ENCODE measurements at regions not wholly inside any gene's neighbourhood (a gene's known extent, or its start where the extent isn't known, plus 50 kb on each side); places are given as distances from the start of the nearest gene placed in this dataset.

DNA sequence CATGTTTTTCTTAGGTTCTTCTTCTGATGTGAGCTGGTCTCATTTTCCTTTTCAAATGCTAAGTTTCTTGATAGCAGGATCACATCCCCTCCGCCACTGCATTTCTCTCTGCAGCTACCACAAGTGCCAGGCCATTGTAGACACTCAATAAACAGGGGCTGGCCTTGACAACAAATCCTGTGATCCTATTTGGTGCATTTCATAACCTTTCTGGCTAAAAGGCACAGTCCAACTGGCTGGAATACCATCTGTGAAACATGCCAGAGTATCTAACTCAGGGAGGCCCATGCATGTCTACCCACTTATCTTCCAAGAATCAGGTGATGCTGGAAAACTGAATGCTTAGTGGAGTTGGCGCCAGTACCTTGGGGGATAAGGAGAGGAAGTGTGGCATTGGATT, 85.2 kb upstream of the NR2F2 start:
- POLR2A ChIA-PET, result no interaction called here
- no peaks in the 10 kb centered on the region for H3K9me2 ChIP-seq
- TF ChIP-seq SMC3 (IDR thresholded peaks at IDR 0.05; ENCODE audit: low read depth, low read length) (no peak), ELF1 (IDR thresholded peaks at IDR 0.05) (no peak), MEF2A (IDR thresholded peaks at IDR 0.05; ENCODE audit: borderline replicate concordance, low read depth) (no peak), GATA2 (CRISPR knock-in tag; IDR thresholded peaks at IDR 0.05) (no peak), CHD2 (IDR thresholded peaks at IDR 0.05; ENCODE audit: low read length, partially characterized antibody) (no peak), RXRA (IDR thresholded peaks at IDR 0.05; ENCODE audit: borderline replicate concordance, low read depth) (no peak), GABPA (IDR thresholded peaks at IDR 0.05; ENCODE audit: low read depth) (no peak), TEAD4 (IDR thresholded peaks at IDR 0.05; ENCODE audit: borderline replicate concordance, insufficient read depth) (no peak), FOSL2 (IDR thresholded peaks at IDR 0.05; ENCODE audit: borderline replicate concordance, low read depth) (no peak), RFX5 (IDR thresholded peaks at IDR 0.05; ENCODE audit: low read length) (no peak), TAF1 (IDR thresholded peaks at IDR 0.05; ENCODE audit: borderline replicate concordance, low read depth, low read length) (no peak)
- TF ChIP-seq, protein P1, sequence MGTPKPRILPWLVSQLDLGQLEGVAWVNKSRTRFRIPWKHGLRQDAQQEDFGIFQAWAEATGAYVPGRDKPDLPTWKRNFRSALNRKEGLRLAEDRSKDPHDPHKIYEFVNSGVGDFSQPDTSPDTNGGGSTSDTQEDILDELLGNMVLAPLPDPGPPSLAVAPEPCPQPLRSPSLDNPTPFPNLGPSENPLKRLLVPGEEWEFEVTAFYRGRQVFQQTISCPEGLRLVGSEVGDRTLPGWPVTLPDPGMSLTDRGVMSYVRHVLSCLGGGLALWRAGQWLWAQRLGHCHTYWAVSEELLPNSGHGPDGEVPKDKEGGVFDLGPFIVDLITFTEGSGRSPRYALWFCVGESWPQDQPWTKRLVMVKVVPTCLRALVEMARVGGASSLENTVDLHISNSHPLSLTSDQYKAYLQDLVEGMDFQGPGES (IDR thresholded peaks at IDR 0.05; ENCODE audit: low read depth, low read length), result no peak
- TF ChIP-seq, protein P2, sequence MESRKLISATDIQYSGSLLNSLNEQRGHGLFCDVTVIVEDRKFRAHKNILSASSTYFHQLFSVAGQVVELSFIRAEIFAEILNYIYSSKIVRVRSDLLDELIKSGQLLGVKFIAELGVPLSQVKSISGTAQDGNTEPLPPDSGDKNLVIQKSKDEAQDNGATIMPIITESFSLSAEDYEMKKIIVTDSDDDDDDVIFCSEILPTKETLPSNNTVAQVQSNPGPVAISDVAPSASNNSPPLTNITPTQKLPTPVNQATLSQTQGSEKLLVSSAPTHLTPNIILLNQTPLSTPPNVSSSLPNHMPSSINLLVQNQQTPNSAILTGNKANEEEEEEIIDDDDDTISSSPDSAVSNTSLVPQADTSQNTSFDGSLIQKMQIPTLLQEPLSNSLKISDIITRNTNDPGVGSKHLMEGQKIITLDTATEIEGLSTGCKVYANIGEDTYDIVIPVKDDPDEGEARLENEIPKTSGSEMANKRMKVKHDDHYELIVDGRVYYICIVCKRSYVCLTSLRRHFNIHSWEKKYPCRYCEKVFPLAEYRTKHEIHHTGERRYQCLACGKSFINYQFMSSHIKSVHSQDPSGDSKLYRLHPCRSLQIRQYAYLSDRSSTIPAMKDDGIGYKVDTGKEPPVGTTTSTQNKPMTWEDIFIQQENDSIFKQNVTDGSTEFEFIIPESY (IDR thresholded peaks at IDR 0.05; ENCODE audit: borderline replicate concordance, low read depth), result no peak
- TF ChIP-seq, protein P3, sequence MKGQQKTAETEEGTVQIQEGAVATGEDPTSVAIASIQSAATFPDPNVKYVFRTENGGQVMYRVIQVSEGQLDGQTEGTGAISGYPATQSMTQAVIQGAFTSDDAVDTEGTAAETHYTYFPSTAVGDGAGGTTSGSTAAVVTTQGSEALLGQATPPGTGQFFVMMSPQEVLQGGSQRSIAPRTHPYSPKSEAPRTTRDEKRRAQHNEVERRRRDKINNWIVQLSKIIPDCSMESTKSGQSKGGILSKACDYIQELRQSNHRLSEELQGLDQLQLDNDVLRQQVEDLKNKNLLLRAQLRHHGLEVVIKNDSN (IDR thresholded peaks at IDR 0.05; ENCODE audit: borderline replicate concordance, low read depth), result no peak
- 29% methylated on average over 2 of the region's 2 CpGs for WGBS (ENCODE audit: low lambda C conversion rate)
- DNase-seq, result no peak
- no peaks in the 10 kb centered on the region for H3K79me2 ChIP-seq (ENCODE audit: insufficient read depth)
- H3K4me3 ChIP-seq (ENCODE audit: low read depth in 2 of 2, low read length in 1 of 2), result no peak overlapping the region
- no peak overlapping the region for H3K27ac ChIP-seq (ENCODE audit: low read depth in 2 of 2, low read length in 1 of 2)
- no peaks in the 10 kb centered on the region for H3K36me3 ChIP-seq (replicated peaks in 1 of 2; ENCODE audit: control insufficient read depth in 1 of 2, insufficient read depth in 2 of 2, low read length in 1 of 2)
- H2AFZ ChIP-seq (ENCODE audit: low read depth), result no peak overlapping the region
- H3K9me3 ChIP-seq, result no peaks in the 10 kb centered on the region
- no peaks in the 10 kb centered on the region for H4K20me1 ChIP-seq (ENCODE audit: insufficient read depth)
- CTCF ChIA-PET, result no interaction called here
- no peaks in the 10 kb centered on the region for H3K4me1 ChIP-seq (ENCODE audit: control insufficient read depth in 1 of 2, insufficient read depth in 2 of 2, low read depth in 1 of 2, low read length in 1 of 2)
- no peaks in the 10 kb centered on the region for H3F3A ChIP-seq (replicated peaks; ENCODE audit: insufficient read depth)
- no peak overlapping the region for H3K9ac ChIP-seq
- H3K27me3 ChIP-seq (ENCODE audit: insufficient read depth), result no peaks in the 10 kb centered on the region
- no peak overlapping the region for H3K4me2 ChIP-seq

DNA sequence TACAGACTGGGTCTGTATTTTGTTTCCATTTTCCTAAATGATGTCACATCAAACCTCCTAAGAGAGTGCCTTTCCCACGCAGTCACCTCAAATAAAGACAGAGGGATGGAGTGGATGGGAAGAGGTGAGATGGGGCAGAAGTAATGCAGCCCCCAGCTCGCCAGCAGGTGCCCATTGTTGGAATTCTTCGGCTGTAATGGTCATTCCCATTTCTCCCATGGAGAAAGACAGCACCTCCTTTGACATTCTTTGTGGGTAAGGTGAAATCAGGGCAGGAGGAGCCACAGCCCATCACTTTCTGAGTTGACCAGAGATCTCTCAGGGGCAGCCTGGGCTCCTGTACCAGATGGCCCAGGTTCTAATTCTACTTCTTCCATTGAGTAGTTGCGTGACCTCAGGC, 84.4 kb upstream of the NR2F2 start:
- Histone ChIP-seq H2AFZ (ENCODE audit: low read depth) (no peak overlapping the region), H3K4me1 (ENCODE audit: control insufficient read depth in 1 of 2, insufficient read depth in 2 of 2, low read depth in 1 of 2, low read length in 1 of 2) (no peaks in the 10 kb centered on the region), H3K79me2 (ENCODE audit: insufficient read depth) (no peaks in the 10 kb centered on the region), H3K9ac (no peak overlapping the region), H3K4me2 (no peak overlapping the region), H3K27ac (ENCODE audit: low read depth in 2 of 2, low read length in 1 of 2) (no peak overlapping the region), H3K27me3 (ENCODE audit: insufficient read depth) (no peaks in the 10 kb centered on the region), H4K20me1 (ENCODE audit: insufficient read depth) (no peaks in the 10 kb centered on the region), H3K9me3 (no peaks in the 10 kb centered on the region), H3K36me3 (replicated peaks in 1 of 2; ENCODE audit: control insufficient read depth in 1 of 2, insufficient read depth in 2 of 2, low read length in 1 of 2) (no peaks in the 10 kb centered on the region), H3K9me2 (no peaks in the 10 kb centered on the region), H3K4me3 (ENCODE audit: low read depth in 2 of 2, low read length in 1 of 2) (no peak overlapping the region), H3F3A (replicated peaks; ENCODE audit: insufficient read depth) (no peaks in the 10 kb centered on the region)
- no peak for DNase-seq
- TF ChIP-seq FOSL2 (IDR thresholded peaks at IDR 0.05; ENCODE audit: borderline replicate concordance, low read depth) (no peak), GATA2 (CRISPR knock-in tag; IDR thresholded peaks at IDR 0.05) (no peak), RAD21 (IDR thresholded peaks at IDR 0.05; ENCODE audit: low read length) (no peak), FOXM1 (IDR thresholded peaks at IDR 0.05; ENCODE audit: low read depth) (no peak), YY1 (IDR thresholded peaks at IDR 0.05; ENCODE audit: low read depth) (no peak), RXRA (IDR thresholded peaks at IDR 0.05; ENCODE audit: borderline replicate concordance, low read depth) (no peak), TEAD4 (IDR thresholded peaks at IDR 0.05; ENCODE audit: borderline replicate concordance, insufficient read depth) (no peak), POLR2AphosphoS5 (IDR thresholded peaks at IDR 0.05; ENCODE audit: low read depth, low read length) (no peak), SIN3A (IDR thresholded peaks at IDR 0.05; ENCODE audit: borderline replicate concordance, low read depth, low read length) (no peak), MEF2A (IDR thresholded peaks at IDR 0.05; ENCODE audit: borderline replicate concordance, low read depth) (no peak)
- ChIA-PET POLR2A (no interaction called here), CTCF (no interaction called here)
- WGBS (ENCODE audit: low lambda C conversion rate), result 21% methylated on average over 4 of the region's 4 CpGs
